Sigmoid colon (tissue), 4 donors: ENCODE measurements at regions not wholly inside any gene's neighbourhood (a gene's known extent, or its start where the extent isn't known, plus 50 kb on each side); places are given as distances from the start of the nearest gene placed in this dataset.

Experiments
- CTCF ChIP-seq, 4 experiments: fragments of 450-650 bp in 3 of 4; fragments of 200-600 bp in 1 of 4; IDR thresholded peaks; one replicate each; pipeline ENCODE4 v1.5.1; 2016 to 2019; ENCODE audit warnings: antibody characterized with exemption in 4 of 4, mild to moderate bottlenecking in 3 of 4, moderate library complexity in 2 of 4
- EP300 ChIP-seq, 4 donors: sonication (generic); formaldehyde crosslinking; IDR thresholded peaks; one replicate each; pipeline ENCODE4 v1.6.1; 2017; ENCODE audit warnings: antibody characterized with exemption in 4 of 4
- POLR2A ChIP-seq, 2 donors: fragments of 450-650 bp; IDR thresholded peaks; one replicate each; pipeline ENCODE4 v1.6.1; 2016; ENCODE audit warnings: antibody characterized with exemption in 2 of 2, mild to moderate bottlenecking in 2 of 2, moderate library complexity in 2 of 2
- POLR2AphosphoS5 ChIP-seq, 4 donors: sonication (generic); formaldehyde crosslinking; IDR thresholded peaks; one replicate each; pipeline ENCODE4 v1.6.1; 2017; ENCODE audit warnings: antibody characterized with exemption in 4 of 4

DNA sequence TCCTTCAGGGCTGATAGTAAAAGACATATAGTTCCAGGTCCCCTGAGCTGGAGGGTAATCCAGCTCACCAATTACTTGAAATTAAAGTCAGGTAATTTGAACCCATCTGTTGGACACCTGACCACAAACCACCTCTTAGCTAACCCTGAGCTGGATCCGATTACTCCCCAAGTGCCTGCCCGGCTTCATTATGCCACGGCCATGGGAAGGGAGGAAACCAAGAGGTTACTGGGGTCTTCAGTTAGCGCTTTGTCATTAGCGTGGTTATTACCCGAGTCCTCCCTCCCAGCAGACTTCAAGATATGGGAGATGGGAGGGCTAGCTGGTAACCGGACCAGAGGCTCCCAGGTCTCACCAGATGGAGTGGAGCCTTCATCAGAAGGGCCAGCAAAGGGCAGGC lies 1071.4 kb downstream of the BCL11B start:
- TF ChIP-seq CTCF (IDR thresholded peaks at IDR 0.05) = no peak
- no peak for TF ChIP-seq POLR2A (IDR thresholded peaks at IDR 0.05)
- no peak for TF ChIP-seq EP300 (IDR thresholded peaks at IDR 0.05)
- TF ChIP-seq POLR2AphosphoS5 (IDR thresholded peaks at IDR 0.05) = no peak
